ENCODE measurements at regions not wholly inside any gene's neighbourhood (a gene's known extent, or its start where the extent isn't known, plus 50 kb on each side); places are given as distances from the start of the nearest gene placed in this dataset.
"Not testable (repeated sequence)": the region's sequence is repeated elsewhere in the genome, so short reads cannot be mapped to it uniquely, and the experiment has no call there.

- no peak for DNase-seq
Observed at GRCh38 chr18:2192562-2192961, 378.7 kb downstream of the METTL4 start.

- DNase-seq: no peak
Observed at GRCh38 chr18:2197946-2198345, 373.4 kb downstream of the METTL4 start.

GRCh38 chr18:2199060-2199459 is 372.2 kb downstream of the METTL4 start:
- no peak for DNase-seq

GRCh38 chr18:2201036-2201600 is 370.2 kb downstream of the METTL4 start:
- no peak for DNase-seq

GRCh38 chr18:2204736-2205135 is 366.6 kb downstream of the METTL4 start:
- no peak for DNase-seq

- no peak for DNase-seq
Observed at GRCh38 chr18:2207294-2207693, 364.0 kb downstream of the METTL4 start.

- no peak for DNase-seq
Observed at GRCh38 chr18:2212598-2213205, 358.6 kb downstream of the METTL4 start.

- no peak for DNase-seq
Observed at GRCh38 chr18:2213905-2214304, 357.4 kb downstream of the METTL4 start.

- DNase-seq: no peak
Observed at GRCh38 chr18:2217356-2217755, 353.9 kb downstream of the METTL4 start.

- DNase-seq: no peak
Observed at GRCh38 chr18:2218101-2218500, 353.2 kb downstream of the METTL4 start.

- DNase-seq: no peak
Observed at GRCh38 chr18:2219706-2220105, 351.6 kb downstream of the METTL4 start.

- no peak for DNase-seq
Observed at GRCh38 chr18:2222270-2223185, 348.8 kb downstream of the METTL4 start.

GRCh38 chr18:2223449-2223848 is 347.9 kb downstream of the METTL4 start:
- DNase-seq: no peak

- no peak for DNase-seq
Observed at GRCh38 chr18:2223849-2224248, 347.5 kb downstream of the METTL4 start.

GRCh38 chr18:2236232-2236631 is 335.1 kb downstream of the METTL4 start:
- no peak for DNase-seq

- no peak for DNase-seq
Observed at GRCh38 chr18:2237706-2238105, 333.6 kb downstream of the METTL4 start.

- no peak for DNase-seq
Observed at GRCh38 chr18:2240311-2240705, 331.0 kb downstream of the METTL4 start.

- DNase-seq: no peak
Observed at GRCh38 chr18:2244641-2245040, 326.7 kb downstream of the METTL4 start.

- not testable (repeated sequence) for DNase-seq
Observed at GRCh38 chr18:2247101-2247500, 324.2 kb downstream of the METTL4 start.

GRCh38 chr18:2254977-2255376 is 316.3 kb downstream of the METTL4 start:
- no peak for DNase-seq

GRCh38 chr18:2256577-2256976 is 314.7 kb downstream of the METTL4 start:
- no peak for DNase-seq

- DNase-seq: no peak
Observed at GRCh38 chr18:2258954-2259353, 312.4 kb downstream of the METTL4 start.

GRCh38 chr18:2263303-2263890 is 307.9 kb downstream of the METTL4 start:
- DNase-seq: no peak

- no peak for DNase-seq
Observed at GRCh38 chr18:2274613-2275012, 296.7 kb downstream of the METTL4 start.

Data from CD4-positive, alpha-beta T cell treated with Interleukin-21 for 1 hour (primary cell).